Mesendoderm (in vitro differentiated cells): ENCODE measurements at regions not wholly inside any gene's neighbourhood (a gene's known extent, or its start where the extent isn't known, plus 50 kb on each side); places are given as distances from the start of the nearest gene placed in this dataset.

Experiments
- DNase-seq: peaks from one replicate; pipeline ENCODE4 v3.0.0; 2013
- H2AK5ac ChIP-seq: 2 replicates; pipeline ENCODE4 v1.6.1; 2013; ENCODE audit warnings: low read length, inconsistent platforms
- H2BK120ac ChIP-seq: 2 replicates; pipeline ENCODE4 v1.6.1; 2013; ENCODE audit warnings: low read depth, mild to moderate bottlenecking, low read length, moderate library complexity, mixed read lengths
- H2BK15ac ChIP-seq: replicated peaks from 2 replicates; pipeline ENCODE4 v1.6.1; 2013; ENCODE audit warnings: low read depth, mild to moderate bottlenecking, moderate library complexity
- H2BK5ac ChIP-seq: 2 replicates; pipeline ENCODE4 v1.6.1; 2013; ENCODE audit warnings: low read length, inconsistent platforms
- H3K18ac ChIP-seq: 2 replicates; pipeline ENCODE4 v1.6.1; 2013; ENCODE audit warnings: mild to moderate bottlenecking, low read length, mixed read lengths
- H3K23ac ChIP-seq: one replicate; pipeline ENCODE4 v1.6.1; 2013; ENCODE audit warnings: low read length
- H3K27ac ChIP-seq: 2 replicates; pipeline ENCODE4 v1.5.1; 2013; ENCODE audit warnings: low read depth, mild to moderate bottlenecking, inconsistent platforms, low read length, moderate library complexity
- H3K27me3 ChIP-seq: 2 replicates; pipeline ENCODE4 v1.6.1; 2013; ENCODE audit warnings: low read length, control low read depth, mild to moderate bottlenecking, inconsistent platforms; ENCODE audit not compliant: insufficient read depth, poor library complexity
- H3K36me3 ChIP-seq: 2 replicates; pipeline ENCODE4 v1.6.1; 2013; ENCODE audit warnings: low read length, inconsistent platforms; ENCODE audit not compliant: control insufficient read depth, insufficient read depth
- H3K4ac ChIP-seq: one replicate; pipeline ENCODE4 v1.6.1; 2013; ENCODE audit warnings: low read depth, mild to moderate bottlenecking, low read length, moderate library complexity
- H3K4me1 ChIP-seq: 2 replicates; pipeline ENCODE4 v1.6.1; 2013; ENCODE audit warnings: low read depth, low read length, inconsistent platforms; ENCODE audit not compliant: control insufficient read depth
- H3K4me2 ChIP-seq: 2 replicates; pipeline ENCODE4 v1.6.1; 2013; ENCODE audit warnings: low read length
- H3K4me3 ChIP-seq: 2 replicates; pipeline ENCODE4 v1.5.1; 2013; ENCODE audit warnings: mild to moderate bottlenecking, low read length
- H3K56ac ChIP-seq: one replicate; pipeline ENCODE4 v1.6.1; 2013; ENCODE audit warnings: low read length
- H3K79me1 ChIP-seq: 2 replicates; pipeline ENCODE4 v1.6.1; 2013; ENCODE audit warnings: low read length, inconsistent platforms
- H3K79me2 ChIP-seq: 2 replicates; pipeline ENCODE4 v1.6.1; 2013; ENCODE audit warnings: mild to moderate bottlenecking, low read length; ENCODE audit not compliant: control insufficient read depth, insufficient read depth
- H3K9ac ChIP-seq: 2 replicates; pipeline ENCODE4 v1.6.1; 2013; ENCODE audit warnings: low read length, inconsistent platforms
- H4K5ac ChIP-seq: one replicate; pipeline ENCODE4 v1.6.1; 2013; ENCODE audit warnings: low read length
- H4K8ac ChIP-seq: one replicate; pipeline ENCODE4 v1.6.1; 2013; ENCODE audit warnings: low read depth, mild to moderate bottlenecking, control low read depth, low read length, moderate library complexity
- WGBS: extraction: QIAGEN DNeasy Blood & Tissue Kit; methylation state at CpG from one replicate; pipeline ENCODE4 v1.1.7; 2013; ENCODE audit warnings: low lambda C conversion rate, missing lambda C conversion rate; ENCODE audit not compliant: insufficient coverage; ENCODE audit errors: extremely low coverage; 5-methylcytosine and 5-hydroxymethylcytosine counted together

- H3K9ac ChIP-seq: no peak overlapping the region
- DNase-seq: no peak
- H4K8ac ChIP-seq: no peak overlapping the region
- H2AK5ac ChIP-seq: no peak overlapping the region
- H3K18ac ChIP-seq: no peak overlapping the region
- no peak overlapping the region for H2BK5ac ChIP-seq
- no peak overlapping the region for H3K4me2 ChIP-seq
- no peaks in the 10 kb centered on the region for H3K27me3 ChIP-seq
- H3K36me3 ChIP-seq: no peaks in the 10 kb centered on the region
- H3K79me1 ChIP-seq: no peaks in the 10 kb centered on the region
- no peak overlapping the region for H3K4ac ChIP-seq
- no peak overlapping the region for H3K27ac ChIP-seq
- H2BK120ac ChIP-seq: no peak overlapping the region
- H3K56ac ChIP-seq: no peak overlapping the region
- H3K4me3 ChIP-seq: no peak overlapping the region
- H2BK15ac ChIP-seq: no peak overlapping the region
- no CpG with 5 or more reads among the region's 3 CpGs for WGBS
- H3K4me1 ChIP-seq: no peaks in the 10 kb centered on the region
- no peak overlapping the region for H4K5ac ChIP-seq
- H3K79me2 ChIP-seq: no peaks in the 10 kb centered on the region
- H3K23ac ChIP-seq: no peak overlapping the region
Observed at GRCh38 chr2:146624430-146625160, 1220.2 kb upstream of the ACVR2A start.

- Histone ChIP-seq H3K56ac (no peak overlapping the region), H4K5ac (no peak overlapping the region), H2AK5ac (no peak overlapping the region), H3K27ac (no peak overlapping the region), H2BK15ac (no peak overlapping the region), H3K27me3 (no peaks in the 10 kb centered on the region), H3K4ac (no peak overlapping the region), H3K9ac (no peak overlapping the region), H3K18ac (no peak overlapping the region), H2BK5ac (no peak overlapping the region), H3K36me3 (no peaks in the 10 kb centered on the region), H4K8ac (no peak overlapping the region), H3K4me1 (no peaks in the 10 kb centered on the region), H3K79me1 (no peaks in the 10 kb centered on the region), H3K79me2 (no peaks in the 10 kb centered on the region), H3K4me2 (no peak overlapping the region), H3K23ac (no peak overlapping the region), H3K4me3 (no peak overlapping the region), H2BK120ac (no peak overlapping the region)
- no CpG with 5 or more reads among the region's 3 CpGs for WGBS
- DNase-seq: no peak
Observed at GRCh38 chr2:146623771-146624170, 1221.1 kb upstream of the ACVR2A start.

- Histone ChIP-seq H3K27ac (no peak overlapping the region), H3K79me2 (no peaks in the 10 kb centered on the region), H3K27me3 (no peaks in the 10 kb centered on the region), H3K56ac (no peak overlapping the region), H3K4me2 (no peak overlapping the region), H3K4ac (no peak overlapping the region), H3K4me3 (no peak overlapping the region), H2BK120ac (no peak overlapping the region), H2BK5ac (no peak overlapping the region), H3K36me3 (no peaks in the 10 kb centered on the region), H3K4me1 (no peaks in the 10 kb centered on the region), H2BK15ac (no peak overlapping the region), H3K18ac (no peak overlapping the region), H4K8ac (no peak overlapping the region), H2AK5ac (no peak overlapping the region), H4K5ac (no peak overlapping the region), H3K9ac (no peak overlapping the region), H3K79me1 (no peaks in the 10 kb centered on the region), H3K23ac (no peak overlapping the region)
- DNase-seq: no peak
- WGBS: no CpG with 5 or more reads among the region's 1 CpG
Observed at GRCh38 chr2:146621656-146622055, 1223.2 kb upstream of the ACVR2A start.

GRCh38 chr2:146615778-146616177 is 1229.1 kb upstream of the ACVR2A start:
- no peaks in the 10 kb centered on the region for H3K4me1 ChIP-seq
- no peak overlapping the region for H3K9ac ChIP-seq
- H3K79me1 ChIP-seq: no peaks in the 10 kb centered on the region
- H4K8ac ChIP-seq: no peak overlapping the region
- no peak overlapping the region for H3K4me3 ChIP-seq
- no peak overlapping the region for H3K56ac ChIP-seq
- no peak overlapping the region for H2BK120ac ChIP-seq
- DNase-seq: no peak
- no peak overlapping the region for H2AK5ac ChIP-seq
- H3K23ac ChIP-seq: no peak overlapping the region
- no peak overlapping the region for H2BK15ac ChIP-seq
- no peak overlapping the region for H4K5ac ChIP-seq
- no peak overlapping the region for H3K4me2 ChIP-seq
- no peak overlapping the region for H3K18ac ChIP-seq
- WGBS: no CpG with 5 or more reads among the region's 1 CpG
- no peaks in the 10 kb centered on the region for H3K36me3 ChIP-seq
- no peak overlapping the region for H3K4ac ChIP-seq
- H3K27me3 ChIP-seq: no peaks in the 10 kb centered on the region
- H3K79me2 ChIP-seq: no peaks in the 10 kb centered on the region
- no peak overlapping the region for H3K27ac ChIP-seq
- no peak overlapping the region for H2BK5ac ChIP-seq

- DNase-seq: no peak
- no peaks in the 10 kb centered on the region for H3K79me1 ChIP-seq
- H2BK5ac ChIP-seq: no peak overlapping the region
- H3K9ac ChIP-seq: no peak overlapping the region
- no peak overlapping the region for H3K27ac ChIP-seq
- H2BK120ac ChIP-seq: no peak overlapping the region
- no peak overlapping the region for H3K4me3 ChIP-seq
- H4K5ac ChIP-seq: no peak overlapping the region
- H3K56ac ChIP-seq: no peak overlapping the region
- H3K4me2 ChIP-seq: no peak overlapping the region
- WGBS: no CpG with 5 or more reads among the region's 1 CpG
- no peaks in the 10 kb centered on the region for H3K79me2 ChIP-seq
- no peaks in the 10 kb centered on the region for H3K4me1 ChIP-seq
- H3K18ac ChIP-seq: no peak overlapping the region
- H3K23ac ChIP-seq: no peak overlapping the region
- no peak overlapping the region for H2BK15ac ChIP-seq
- H4K8ac ChIP-seq: no peak overlapping the region
- no peak overlapping the region for H2AK5ac ChIP-seq
- H3K36me3 ChIP-seq: no peaks in the 10 kb centered on the region
- no peak overlapping the region for H3K4ac ChIP-seq
- no peaks in the 10 kb centered on the region for H3K27me3 ChIP-seq
Observed at GRCh38 chr2:146608490-146608889, 1236.3 kb upstream of the ACVR2A start.

- Histone ChIP-seq H2AK5ac (no peak overlapping the region), H3K4me3 (no peak overlapping the region), H3K36me3 (no peaks in the 10 kb centered on the region), H3K23ac (no peak overlapping the region), H3K79me2 (no peaks in the 10 kb centered on the region), H3K79me1 (no peaks in the 10 kb centered on the region), H3K4ac (no peak overlapping the region), H2BK120ac (no peak overlapping the region), H2BK15ac (no peak overlapping the region), H3K18ac (no peak overlapping the region), H3K9ac (no peak overlapping the region), H3K4me2 (no peak overlapping the region), H3K27me3 (no peaks in the 10 kb centered on the region), H2BK5ac (no peak overlapping the region), H4K8ac (no peak overlapping the region), H4K5ac (no peak overlapping the region), H3K27ac (no peak overlapping the region), H3K4me1 (no peaks in the 10 kb centered on the region), H3K56ac (no peak overlapping the region)
- DNase-seq: no peak
- no CpG with 5 or more reads among the region's 4 CpGs for WGBS
Observed at GRCh38 chr2:146604521-146604920, 1240.3 kb upstream of the ACVR2A start.
